Natural killer cell (primary cell): ENCODE measurements at regions not wholly inside any gene's neighbourhood (a gene's known extent, or its start where the extent isn't known, plus 50 kb on each side); places are given as distances from the start of the nearest gene placed in this dataset.

ENCODE experiments used
- ATAC-seq, 3 donors: fragments of 150-1000 bp in 2 of 3; fragments of 200-7000 bp in 1 of 3; cut with Tn5 transposase; 1 replicate in 1 of 3; 2 replicates in 2 of 3; pipeline ENCODE4 v1.10.0; 2021; ENCODE audit warnings: mild to moderate bottlenecking in 2 of 3, moderate library complexity in 2 of 3
- DNase-seq, 2 donors: peaks; one replicate each; pipeline versions ENCODE4 v3.0.0 to v3.0.0-alpha.2; 2013 to 2021; ENCODE audit warnings: mixed read lengths in 1 of 2
- H3K27ac ChIP-seq: one replicate; pipeline ENCODE4 v1.5.1; 2013; ENCODE audit warnings: mild to moderate bottlenecking, low read length
- H3K27me3 ChIP-seq: one replicate; pipeline ENCODE4 v1.6.1; 2013; ENCODE audit warnings: low read length; ENCODE audit not compliant: control insufficient read depth, insufficient read depth
- H3K36me3 ChIP-seq: one replicate; pipeline ENCODE4 v1.6.1; 2013; ENCODE audit warnings: low read length; ENCODE audit not compliant: control insufficient read depth, insufficient read depth
- H3K4me1 ChIP-seq: one replicate; pipeline ENCODE4 v1.6.1; 2013; ENCODE audit warnings: low read length; ENCODE audit not compliant: control insufficient read depth, insufficient read depth
- H3K4me3 ChIP-seq: one replicate; pipeline ENCODE4 v1.5.1; 2013; ENCODE audit warnings: low read length
- H3K9me3 ChIP-seq: one replicate; pipeline ENCODE4 v1.6.1; 2013; ENCODE audit warnings: low read length; ENCODE audit not compliant: control insufficient read depth, insufficient read depth
- H3K27ac Mint-ChIP-seq, 2 donors: one replicate each; pipeline ENCODE4 v1.8.0; 2022; ENCODE audit warnings: mild to moderate bottlenecking in 2 of 2, mixed read lengths in 2 of 2, moderate library complexity in 1 of 2
- H3K27me3 Mint-ChIP-seq, 2 donors: one replicate each; pipeline ENCODE4 v1.8.0; 2022; ENCODE audit warnings: low read depth in 2 of 2, mixed read lengths in 2 of 2
- H3K36me3 Mint-ChIP-seq: one replicate; pipeline ENCODE4 v1.8.0; 2022; ENCODE audit warnings: mixed read lengths
- H3K4me1 Mint-ChIP-seq, 2 donors: one replicate each; pipeline ENCODE4 v1.8.0; 2022; ENCODE audit warnings: mixed read lengths in 2 of 2
- H3K4me3 Mint-ChIP-seq: one replicate; pipeline ENCODE4 v1.8.0; 2022; ENCODE audit warnings: mild to moderate bottlenecking, moderate library complexity, mixed read lengths
- H3K9me3 Mint-ChIP-seq, 2 donors: one replicate each; pipeline ENCODE4 v1.8.0; 2022; ENCODE audit warnings: mixed read lengths in 2 of 2
- CTCF ChIP-seq: fragments of 200-600 bp; IDR thresholded peaks from one replicate; pipeline ENCODE4 v1.8.0; 2022; ENCODE audit warnings: antibody characterized with exemption
- WGBS: methylation state at CpG from one replicate; pipeline ENCODE4 v1.1.7; 2013; ENCODE audit warnings: missing lambda C conversion rate; ENCODE audit not compliant: insufficient coverage; 5-methylcytosine and 5-hydroxymethylcytosine counted together
- intact Hi-C: fragments of 100-400 bp; cut with micrococcal nuclease; formaldehyde crosslinking; loops from one replicate; pipeline ENCODE4 v1.14.2; 2022

DNA sequence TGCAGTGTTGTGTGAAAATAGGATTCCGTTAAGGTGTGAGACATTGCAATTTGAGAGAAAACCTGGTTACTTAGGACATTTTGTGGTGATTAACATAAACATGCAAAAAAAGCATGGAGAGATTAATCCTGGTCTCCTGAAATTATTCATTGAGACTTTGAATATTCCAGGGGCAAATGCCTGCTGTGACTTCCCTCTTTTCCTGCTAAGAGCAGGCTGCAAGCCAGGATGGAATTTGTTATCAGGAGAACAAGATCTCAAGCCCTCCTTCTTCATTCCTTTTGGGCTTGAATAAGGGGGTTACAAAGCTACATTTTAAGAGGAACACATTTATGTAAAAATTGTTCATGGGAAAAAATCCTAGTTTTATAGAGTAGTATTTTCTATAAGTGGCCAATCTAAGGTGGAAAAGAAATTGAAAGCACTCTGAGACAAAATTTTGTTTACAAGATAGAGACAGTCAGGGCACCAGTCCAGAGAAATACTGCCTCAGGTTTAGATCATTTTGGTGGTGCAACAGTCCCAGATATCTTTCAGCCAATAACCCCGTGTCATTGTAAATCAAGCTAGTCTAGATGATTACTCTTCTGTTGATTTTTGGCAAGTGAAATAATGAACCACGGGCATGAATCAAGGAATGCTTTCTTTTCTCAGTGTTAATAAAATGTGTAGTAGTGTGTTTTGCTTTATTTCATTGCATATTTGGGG lies 1528.3 kb upstream of the AGA start:
- H3K27me3 Mint-ChIP-seq, result no peaks in the 10 kb centered on the region
- no peak for TF ChIP-seq CTCF
- H3K27ac ChIP-seq, result no peak overlapping the region
- peaks cover 14 to 19% of the 10 kb centered on the region in 2 donors for H3K9me3 Mint-ChIP-seq
- DNase-seq, result no peak
- no peaks in the 10 kb centered on the region for H3K36me3 ChIP-seq
- H3K27me3 ChIP-seq, result no peaks in the 10 kb centered on the region
- no peak for ATAC-seq
- intact Hi-C loops, result no loop called here
- WGBS, result 68% methylated on average over 3 of the region's 3 CpGs
- H3K27ac Mint-ChIP-seq, result no peak overlapping the region
- H3K9me3 ChIP-seq, result no peaks in the 10 kb centered on the region
- no peaks in the 10 kb centered on the region for H3K4me1 Mint-ChIP-seq
- no peak overlapping the region for H3K4me3 ChIP-seq
- no peaks in the 10 kb centered on the region for H3K4me1 ChIP-seq
- peaks cover 6% of the 10 kb centered on the region for H3K36me3 Mint-ChIP-seq
- no peak overlapping the region for H3K4me3 Mint-ChIP-seq

DNA sequence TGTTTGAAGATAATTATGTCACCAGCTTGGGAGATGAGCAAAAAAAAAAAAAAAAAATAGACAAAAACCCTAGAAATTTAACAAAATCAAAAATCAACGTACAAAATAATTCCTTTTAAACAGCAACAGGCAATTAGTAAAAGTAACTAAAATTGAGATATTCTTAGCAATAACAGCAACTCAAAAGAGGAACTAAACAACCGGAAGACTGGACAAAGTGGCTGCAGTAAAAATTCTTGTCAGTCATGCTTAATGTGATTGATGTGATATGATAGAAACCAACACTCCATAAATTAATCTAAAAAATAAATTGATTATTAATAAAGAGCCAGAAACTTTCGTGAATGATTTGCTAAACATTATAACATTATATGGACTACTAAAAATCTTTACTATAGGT lies 1534.6 kb upstream of the AGA start:
- Mint-ChIP-seq H3K27ac (no peak overlapping the region), H3K36me3 (no peaks in the 10 kb centered on the region), H3K4me1 (no peaks in the 10 kb centered on the region), H3K27me3 (no peaks in the 10 kb centered on the region), H3K4me3 (no peak overlapping the region), H3K9me3 (peaks cover 6 to 10% of the 10 kb centered on the region in 2 donors)
- Histone ChIP-seq H3K4me3 (no peak overlapping the region), H3K27me3 (no peaks in the 10 kb centered on the region), H3K4me1 (no peaks in the 10 kb centered on the region), H3K27ac (no peak overlapping the region), H3K9me3 (no peaks in the 10 kb centered on the region), H3K36me3 (no peaks in the 10 kb centered on the region)
- intact Hi-C loops, result no loop called here
- no peak for ATAC-seq
- no peak for TF ChIP-seq CTCF
- no peak for DNase-seq
- WGBS, result no CpG with 5 or more reads among the region's 3 CpGs

DNA sequence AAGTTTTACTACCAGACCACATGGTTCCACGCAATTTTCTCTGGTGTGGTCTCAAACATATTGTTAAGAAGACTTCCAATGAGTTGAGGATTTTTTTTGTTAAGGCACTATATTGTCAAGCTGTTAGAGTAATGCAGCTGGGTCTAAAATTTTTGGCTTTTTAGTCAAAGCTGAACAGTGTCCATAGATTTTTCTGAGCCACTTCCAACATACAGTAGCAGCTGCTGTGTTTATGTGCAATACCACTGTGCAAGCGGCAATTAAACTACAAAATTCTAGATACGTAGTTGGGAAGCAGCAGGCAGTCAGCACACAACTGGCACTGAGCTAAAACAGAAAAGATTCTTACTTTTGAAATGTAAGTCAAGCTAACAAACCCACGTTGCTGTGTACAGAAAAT lies 1551.1 kb upstream of the AGA start:
- no peaks in the 10 kb centered on the region for H3K36me3 Mint-ChIP-seq
- TF ChIP-seq CTCF, result no peak
- intact Hi-C loops, result no loop called here

DNA sequence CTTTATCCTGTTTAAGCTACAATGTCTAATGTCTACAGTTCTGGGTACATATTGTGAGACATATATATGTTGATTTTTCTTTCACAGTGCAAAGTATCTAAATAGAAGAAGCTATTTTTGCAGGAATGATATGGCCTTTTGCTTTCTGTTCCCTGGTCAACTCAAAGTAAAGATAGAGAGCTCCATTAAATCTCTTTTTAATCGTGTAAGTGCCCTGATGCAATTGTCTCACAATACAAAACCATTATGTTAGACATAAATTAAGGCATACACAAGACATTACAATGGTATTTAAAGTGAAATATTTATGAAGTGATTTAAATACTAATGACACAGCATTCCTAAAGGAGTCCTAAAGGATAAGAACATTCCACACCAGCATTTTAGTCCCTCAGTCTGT lies 1559.7 kb upstream of the AGA start:
- WGBS, result no CpG with 5 or more reads among the region's 1 CpG
- H3K27me3 Mint-ChIP-seq, result no peaks in the 10 kb centered on the region
- Histone ChIP-seq H3K4me1 (no peaks in the 10 kb centered on the region), H3K27ac (no peak overlapping the region), H3K4me3 (no peak overlapping the region), H3K36me3 (no peaks in the 10 kb centered on the region), H3K9me3 (peaks cover 11% of the 10 kb centered on the region), H3K27me3 (no peaks in the 10 kb centered on the region)
- ATAC-seq (no peak), DNase-seq (no peak)
- TF ChIP-seq CTCF, result no peak
- H3K4me3 Mint-ChIP-seq, result no peak overlapping the region
- H3K4me1 Mint-ChIP-seq, result no peaks in the 10 kb centered on the region
- no peak overlapping the region for H3K27ac Mint-ChIP-seq
- no peaks in the 10 kb centered on the region for H3K36me3 Mint-ChIP-seq
- intact Hi-C loops, result no loop called here
- peaks cover 13 to 14% of the 10 kb centered on the region in 2 donors for H3K9me3 Mint-ChIP-seq

More for the DNA sequence above, 1551.1 kb upstream of the AGA start:
- peaks cover 13% of the 10 kb centered on the region for H3K9me3 ChIP-seq
- no peak overlapping the region for H3K27ac ChIP-seq
- 72% methylated on average over 4 of the region's 4 CpGs for WGBS
- DNase-seq (no peak), ATAC-seq (no peak)
- no peaks in the 10 kb centered on the region for H3K4me1 ChIP-seq
- H3K4me1 Mint-ChIP-seq, result no peaks in the 10 kb centered on the region
- H3K27me3 Mint-ChIP-seq, result no peaks in the 10 kb centered on the region
- H3K4me3 ChIP-seq, result no peak overlapping the region
- no peak overlapping the region for H3K27ac Mint-ChIP-seq
- H3K27me3 ChIP-seq, result no peaks in the 10 kb centered on the region
- peaks cover 6 to 15% of the 10 kb centered on the region in 2 donors for H3K9me3 Mint-ChIP-seq
- H3K36me3 ChIP-seq, result no peaks in the 10 kb centered on the region
- no peak overlapping the region for H3K4me3 Mint-ChIP-seq
